GM12892 (cell line): ENCODE measurements at regions not wholly inside any gene's neighbourhood (a gene's known extent, or its start where the extent isn't known, plus 50 kb on each side); places are given as distances from the start of the nearest gene placed in this dataset.
"Not testable (repeated sequence)": the region's sequence is repeated elsewhere in the genome, so short reads cannot be mapped to it uniquely, and the experiment has no call there.

ENCODE experiments used
- POLR2A ChIP-seq: IDR thresholded peaks from 2 replicates; pipeline ENCODE4 v1.6.1; 2011; ENCODE audit warnings: low read depth, low read length, control low read depth
- POLR2AphosphoS5 ChIP-seq: IDR thresholded peaks from 2 replicates; pipeline ENCODE4 v1.6.1; 2011; ENCODE audit warnings: low read depth, low read length, control low read depth

DNA sequence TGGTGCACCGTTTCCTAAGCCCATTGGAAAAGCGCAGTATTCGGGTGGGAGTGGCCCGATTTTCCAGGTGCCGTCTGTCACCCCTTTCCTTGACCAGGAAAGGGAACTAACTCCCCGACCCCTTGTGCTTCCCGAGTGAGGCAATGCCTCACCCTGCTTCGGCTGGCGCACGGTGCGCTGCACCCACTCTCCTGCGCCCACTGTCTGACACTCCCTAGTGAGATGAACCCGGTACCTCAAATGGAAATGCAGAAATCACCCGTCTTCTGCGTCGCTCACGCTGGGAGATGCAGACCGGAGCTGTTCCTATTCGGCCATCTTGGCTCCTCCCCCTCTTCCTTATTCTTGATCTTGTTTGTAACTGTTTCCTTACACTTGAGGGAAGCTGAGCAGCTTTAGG is 142.8 kb upstream of the DST start:
- not testable (repeated sequence) for TF ChIP-seq POLR2AphosphoS5, POLR2A
